HEK293T (cell line): ENCODE measurements at regions not wholly inside any gene's neighbourhood (a gene's known extent, or its start where the extent isn't known, plus 50 kb on each side); places are given as distances from the start of the nearest gene placed in this dataset.

Source experiments
- ARNT ChIP-seq: fragments of 450-650 bp; IDR thresholded peaks from 2 replicates; pipeline ENCODE4 v1.6.1; 2017; ENCODE audit warnings: mild to moderate bottlenecking
- LEF1 ChIP-seq: fragments of 450-650 bp; IDR thresholded peaks from 2 replicates; pipeline ENCODE4 v1.6.1; 2017; ENCODE audit warnings: mild to moderate bottlenecking, borderline replicate concordance
- SP1 ChIP-seq: fragments of 450-650 bp; IDR thresholded peaks from 2 replicates; pipeline ENCODE4 v1.6.1; 2017
- SUZ12 ChIP-seq: fragments of 450-650 bp; IDR thresholded peaks from 2 replicates; pipeline ENCODE4 v1.6.1; 2016; ENCODE audit warnings: mild to moderate bottlenecking
- TF ChIP-seq, protein P1 (sequence below): fragments of 450-650 bp; IDR thresholded peaks from 2 replicates; pipeline ENCODE4 v1.6.1; 2016

DNA sequence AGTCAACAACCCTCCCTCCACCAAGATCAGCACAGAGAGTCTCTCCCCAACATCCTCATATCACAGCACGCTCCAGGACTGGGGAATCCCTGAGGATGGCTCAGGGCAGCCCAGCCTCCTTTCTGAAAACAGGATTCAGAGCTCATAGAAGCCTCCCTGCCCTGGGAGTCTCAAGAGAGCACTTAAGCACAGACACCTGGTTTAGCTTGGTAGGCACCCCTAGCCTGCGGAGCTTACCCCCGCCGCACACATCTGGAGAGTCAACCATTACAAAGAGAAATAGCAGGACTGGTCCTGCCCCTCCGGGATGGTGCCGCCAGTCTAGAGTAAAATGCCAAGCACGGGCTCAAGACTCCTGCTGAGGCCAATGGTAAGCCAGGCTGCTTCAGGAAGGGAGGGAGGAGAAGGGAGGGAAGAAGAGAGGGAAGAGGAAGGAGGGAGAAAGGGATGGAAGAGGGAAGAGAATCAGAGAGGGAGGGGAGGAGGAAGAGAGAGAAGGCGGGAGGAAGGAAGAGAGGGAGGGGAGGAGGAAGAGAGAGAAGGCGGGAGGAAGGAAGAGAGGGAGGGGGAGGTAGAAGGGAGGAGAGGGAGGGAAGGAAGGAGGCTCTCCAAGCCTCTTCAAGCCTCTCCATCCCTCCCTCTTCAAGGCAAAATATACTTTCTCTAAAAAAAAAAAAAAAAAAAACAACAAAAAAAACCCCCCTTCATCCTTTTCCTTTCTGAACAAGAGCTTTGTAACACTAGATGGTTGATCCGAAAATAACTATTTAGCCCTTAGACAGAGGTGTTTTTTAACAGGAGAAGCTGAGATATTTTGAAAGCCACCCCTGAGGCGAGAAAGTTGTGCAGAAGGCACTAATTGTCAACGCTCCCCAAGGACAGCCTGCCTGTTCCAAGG is 278.6 kb upstream of the TLE3 start:
- TF ChIP-seq ARNT (no peak), SP1 (no peak), SUZ12 (no peak), LEF1 (no peak)
- TF ChIP-seq, protein P1, sequence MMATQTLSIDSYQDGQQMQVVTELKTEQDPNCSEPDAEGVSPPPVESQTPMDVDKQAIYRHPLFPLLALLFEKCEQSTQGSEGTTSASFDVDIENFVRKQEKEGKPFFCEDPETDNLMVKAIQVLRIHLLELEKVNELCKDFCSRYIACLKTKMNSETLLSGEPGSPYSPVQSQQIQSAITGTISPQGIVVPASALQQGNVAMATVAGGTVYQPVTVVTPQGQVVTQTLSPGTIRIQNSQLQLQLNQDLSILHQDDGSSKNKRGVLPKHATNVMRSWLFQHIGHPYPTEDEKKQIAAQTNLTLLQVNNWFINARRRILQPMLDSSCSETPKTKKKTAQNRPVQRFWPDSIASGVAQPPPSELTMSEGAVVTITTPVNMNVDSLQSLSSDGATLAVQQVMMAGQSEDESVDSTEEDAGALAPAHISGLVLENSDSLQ = no peak
